HepG2 (cell line): ENCODE measurements at regions not wholly inside any gene's neighbourhood (a gene's known extent, or its start where the extent isn't known, plus 50 kb on each side); places are given as distances from the start of the nearest gene placed in this dataset.

Experiments used
- ATAC-seq: fragments of 200-7000 bp; cut with Tn5 transposase; 3 replicates; pipeline ENCODE4 v1.9.1; 2020; ENCODE audit warnings: mild to moderate bottlenecking, moderate library complexity
- BruUV-seq: library from RNA; stranded (reverse); fragments of 400-500 nt; replicated peaks from 2 replicates; lab custom pipeline; 2021; lab: Mats Ljungman, UMichigan
- CTCF ChIA-PET: fragments of 300-600 bp; formaldehyde crosslinking; extraction: SDS; loops from one replicate; lab custom pipeline; 2021; ENCODE audit warnings: low total read pairs, inconsistent platforms, low intra/inter-chr PET ratio; lab: Yijun Ruan, JAX
- POLR2A ChIA-PET: fragments of 350-600 bp; sonication (Branson Sonifier 250); formaldehyde crosslinking; loops from one replicate; lab custom pipeline; 2020; ENCODE audit warnings: antibody characterized with exemption, inconsistent platforms; lab: Yijun Ruan, JAX
- DNase-seq: peaks from one replicate; pipeline ENCODE4 v3.0.0-alpha.2; 2015; ENCODE audit warnings: low spot score
- FAIRE-seq: peaks from 3 replicates; lab custom pipeline; 2011; peaks lifted over from hg19 to GRCh38; lab: Jason Lieb, UNC
- H2AFZ ChIP-seq: one replicate; pipeline ENCODE4 v1.6.1; 2011; ENCODE audit warnings: low read length, inconsistent platforms
- H3K27ac ChIP-seq: fragments of 300-600 bp; 3 replicates; pipeline ENCODE4 v1.8.0; 2011; ENCODE audit warnings: mixed run types, mild to moderate bottlenecking, mixed read lengths, low read length, inconsistent platforms; ENCODE audit not compliant: insufficient read depth; ENCODE audit errors: extremely low read length
- H3K27me3 ChIP-seq, 2 experiments: fragments of 200-600 bp in 1 of 2; 2 replicates in 1 of 2; 3 replicates in 1 of 2; pipeline versions ENCODE4 v1.6.0 to v1.8.0; 2011; ENCODE audit warnings: low read length in 2 of 2, mild to moderate bottlenecking in 2 of 2, moderate library complexity in 2 of 2, inconsistent platforms in 1 of 2; ENCODE audit not compliant: insufficient read depth in 2 of 2, control insufficient read depth in 1 of 2
- H3K36me3 ChIP-seq, 2 experiments: fragments of 200-600 bp in 1 of 2; replicated peaks in 1 of 2; 2 replicates in 1 of 2; 3 replicates in 1 of 2; pipeline versions ENCODE4 v1.5.1 to v1.8.0; 2011; ENCODE audit warnings: low read length in 2 of 2, inconsistent platforms in 1 of 2; ENCODE audit not compliant: insufficient read depth in 2 of 2, control insufficient read depth in 1 of 2
- H3K4me1 ChIP-seq: 2 replicates; pipeline ENCODE4 v1.5.1; 2012; ENCODE audit warnings: low read length, inconsistent platforms; ENCODE audit not compliant: insufficient read depth
- H3K4me2 ChIP-seq: 2 replicates; pipeline ENCODE4 v1.6.0; 2011; ENCODE audit warnings: low read depth, low read length, inconsistent platforms
- H3K4me3 ChIP-seq, 3 experiments: fragments of 200-600 bp in 1 of 3; sonication (generic), shearing (Covaris generic) in 1 of 3; replicated peaks in 1 of 3; 2 replicates each; pipeline ENCODE4 v1.5.1; 2011 to 2016; ENCODE audit warnings: low read length in 3 of 3, inconsistent platforms in 2 of 3, low read depth in 2 of 3, mild to moderate bottlenecking in 2 of 3, control low read depth in 1 of 3, mixed read lengths in 1 of 3; ENCODE audit not compliant: insufficient read depth in 1 of 3
- H3K79me2 ChIP-seq: one replicate; pipeline ENCODE4 v1.6.1; 2011; ENCODE audit warnings: low read length, inconsistent platforms; ENCODE audit not compliant: insufficient read depth
- H3K9ac ChIP-seq: 2 replicates; pipeline ENCODE4 v1.6.0; 2011; ENCODE audit warnings: mild to moderate bottlenecking, low read depth, low read length, inconsistent platforms; ENCODE audit not compliant: insufficient read depth
- H3K9me3 ChIP-seq: 2 replicates; pipeline ENCODE4 v1.5.1; 2012; ENCODE audit warnings: mild to moderate bottlenecking, low read length
- H4K20me1 ChIP-seq: 2 replicates; pipeline ENCODE4 v1.6.0; 2011; ENCODE audit warnings: inconsistent platforms, mild to moderate bottlenecking, low read length, moderate library complexity; ENCODE audit not compliant: insufficient read depth
- DNMT3B ChIP-seq: conservative IDR thresholded peaks from 2 replicates; pipeline ENCODE4 v1.6.1; 2016; ENCODE audit warnings: missing biosample characterization, control low read depth
- GFI1 ChIP-seq: sonication (generic); formaldehyde crosslinking; IDR thresholded peaks from 2 replicates; pipeline ENCODE4 v1.5.0; 2020; ENCODE audit warnings: missing genetic modification reagents, mild to moderate bottlenecking, borderline replicate concordance
- HDAC2 ChIP-seq: sonication (generic); formaldehyde crosslinking; IDR thresholded peaks from 2 replicates; pipeline ENCODE4 v1.4.0; 2020; ENCODE audit warnings: missing genetic modification reagents
- HIVEP1 ChIP-seq: sonication (generic); formaldehyde crosslinking; IDR thresholded peaks from 2 replicates; pipeline ENCODE4 v1.4.0; 2020; ENCODE audit warnings: mild to moderate bottlenecking, missing genetic modification reagents
- HNF4A ChIP-seq: sonication (generic); formaldehyde crosslinking; IDR thresholded peaks from 2 replicates; pipeline ENCODE4 v1.4.0; 2020; ENCODE audit warnings: missing genetic modification reagents
- JARID2 ChIP-seq: sonication (generic); formaldehyde crosslinking; IDR thresholded peaks from 2 replicates; pipeline ENCODE4 v1.8.1; 2023; ENCODE audit warnings: missing genetic modification reagents, inconsistent platforms; ENCODE audit not compliant: insufficient replicate concordance
- JUNB ChIP-seq: sonication (generic); formaldehyde crosslinking; IDR thresholded peaks from 2 replicates; pipeline ENCODE4 v1.8.0; 2022; ENCODE audit warnings: missing genetic modification reagents, mild to moderate bottlenecking, borderline replicate concordance
- NBN ChIP-seq: fragments of 450-650 bp; conservative IDR thresholded peaks from 2 replicates; pipeline ENCODE4 v1.6.1; 2017
- NKX3-1 ChIP-seq: sonication (generic); formaldehyde crosslinking; IDR thresholded peaks from 2 replicates; pipeline ENCODE4 v1.5.0; 2020; ENCODE audit warnings: missing genetic modification reagents
- RFX5 ChIP-seq: IDR thresholded peaks from 2 replicates; pipeline ENCODE4 v1.6.1; 2011; ENCODE audit warnings: low read depth, low read length, improper control_type of control experiment
- ZBTB42 ChIP-seq: sonication (generic); formaldehyde crosslinking; IDR thresholded peaks from 2 replicates; pipeline ENCODE4 v1.5.0; 2020; ENCODE audit warnings: mild to moderate bottlenecking, missing genetic modification reagents
- ZFP37 ChIP-seq: sonication (generic); formaldehyde crosslinking; IDR thresholded peaks from 2 replicates; pipeline ENCODE4 v1.4.0; 2020; ENCODE audit warnings: missing genetic modification reagents, borderline replicate concordance
- WGBS: methylation state at CpG from one replicate; pipeline ENCODE4 v1.1.6; 2017; ENCODE audit warnings: low lambda C conversion rate; 5-methylcytosine and 5-hydroxymethylcytosine counted together
- in situ Hi-C: cut with HindIII; loops from 2 replicates; pipeline ENCODE4 v1.10.0; 2017; ENCODE audit warnings: low pct_unique_long_range_greater_than_20kb; ENCODE audit not compliant: extremely low pct_ligation_motif_present
- intact Hi-C: fragments of 100-400 bp; cut with micrococcal nuclease; formaldehyde crosslinking; loops from one replicate; pipeline ENCODE4 v1.10.0; 2022; ENCODE audit not compliant: unreplicated experiment
- TF ChIP-seq, protein P1 (sequence below): sonication (generic); formaldehyde crosslinking; IDR thresholded peaks from 2 replicates; pipeline ENCODE4 v1.8.1; 2023; ENCODE audit warnings: mild to moderate bottlenecking, missing genetic modification reagents

- BruUV-seq, result no TSS peak
- in situ Hi-C loops (no loop called here), intact Hi-C loops (no loop called here)
- no peak for FAIRE-seq
- CTCF ChIA-PET, result no interaction called here
- DNase-seq, result no peak
- H3K27ac ChIP-seq, result no peak overlapping the region
- ATAC-seq, result no peak
- no peak overlapping the region for H2AFZ ChIP-seq
- no peaks in the 10 kb centered on the region for H4K20me1 ChIP-seq
- H3K79me2 ChIP-seq, result no peaks in the 10 kb centered on the region
- POLR2A ChIA-PET, result no interaction called here
- 22% methylated on average over 2 of the region's 2 CpGs for WGBS
- no peaks in the 10 kb centered on the region for H3K27me3 ChIP-seq
- no peaks in the 10 kb centered on the region for H3K36me3 ChIP-seq
- H3K4me3 ChIP-seq, result no peak overlapping the region
- TF ChIP-seq HDAC2, result no peak
- TF ChIP-seq JUNB (CRISPR knock-in tag), result no peak
- no peak for TF ChIP-seq ZBTB42 (CRISPR knock-in tag)
- TF ChIP-seq JARID2 (CRISPR knock-in tag), result no peak
- no peak for TF ChIP-seq DNMT3B (CRISPR knock-in tag)
- TF ChIP-seq NBN, result no peak
- TF ChIP-seq HIVEP1 (CRISPR knock-in tag), result no peak
- TF ChIP-seq, protein P1, sequence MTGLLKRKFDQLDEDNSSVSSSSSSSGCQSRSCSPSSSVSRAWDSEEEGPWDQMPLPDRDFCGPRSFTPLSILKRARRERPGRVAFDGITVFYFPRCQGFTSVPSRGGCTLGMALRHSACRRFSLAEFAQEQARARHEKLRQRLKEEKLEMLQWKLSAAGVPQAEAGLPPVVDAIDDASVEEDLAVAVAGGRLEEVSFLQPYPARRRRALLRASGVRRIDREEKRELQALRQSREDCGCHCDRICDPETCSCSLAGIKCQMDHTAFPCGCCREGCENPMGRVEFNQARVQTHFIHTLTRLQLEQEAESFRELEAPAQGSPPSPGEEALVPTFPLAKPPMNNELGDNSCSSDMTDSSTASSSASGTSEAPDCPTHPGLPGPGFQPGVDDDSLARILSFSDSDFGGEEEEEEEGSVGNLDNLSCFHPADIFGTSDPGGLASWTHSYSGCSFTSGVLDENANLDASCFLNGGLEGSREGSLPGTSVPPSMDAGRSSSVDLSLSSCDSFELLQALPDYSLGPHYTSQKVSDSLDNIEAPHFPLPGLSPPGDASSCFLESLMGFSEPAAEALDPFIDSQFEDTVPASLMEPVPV (CRISPR knock-in tag), result no peak
- no peak for TF ChIP-seq NKX3-1
- TF ChIP-seq ZFP37 (CRISPR knock-in tag), result no peak
- TF ChIP-seq GFI1 (CRISPR knock-in tag), result no peak
- no peak for TF ChIP-seq RFX5
- TF ChIP-seq HNF4A, result no peak
- H3K4me2 ChIP-seq, result no peak overlapping the region
- no peaks in the 10 kb centered on the region for H3K9me3 ChIP-seq
- no peak overlapping the region for H3K9ac ChIP-seq
- no peaks in the 10 kb centered on the region for H3K4me1 ChIP-seq
Observed at GRCh38 chr13:107665926-107666458, 549.3 kb downstream of the LIG4 start.
